Liver (tissue), 8 donors: ENCODE measurements at regions not wholly inside any gene's neighbourhood (a gene's known extent, or its start where the extent isn't known, plus 50 kb on each side); places are given as distances from the start of the nearest gene placed in this dataset.

Experiments used
- DNase-seq: peaks from one replicate; pipeline ENCODE4 v3.0.0-alpha.2; 2017; ENCODE audit warnings: low spot score
- H3K27ac ChIP-seq, 2 donors: one replicate each; pipeline ENCODE4 v1.7.0; 2013; ENCODE audit warnings: inconsistent platforms in 2 of 2, low read length in 2 of 2, control low read depth in 1 of 2, low read depth in 1 of 2, mild to moderate bottlenecking in 1 of 2
- H3K27me3 ChIP-seq, 4 donors: one replicate each; pipeline versions ENCODE4 v1.6.1 to v1.7.0; 2013; ENCODE audit warnings: low read length in 3 of 4, inconsistent platforms in 1 of 4, mild to moderate bottlenecking in 1 of 4, moderate library complexity in 1 of 4; ENCODE audit not compliant: control insufficient read depth in 4 of 4, insufficient read depth in 4 of 4
- H3K36me3 ChIP-seq, 4 donors: one replicate each; pipeline versions ENCODE4 v1.6.1 to v1.7.0; 2013; ENCODE audit warnings: low read length in 3 of 4, mild to moderate bottlenecking in 3 of 4, low read depth in 1 of 4, moderate library complexity in 1 of 4; ENCODE audit not compliant: control insufficient read depth in 4 of 4, insufficient read depth in 3 of 4
- H3K4me1 ChIP-seq, 4 donors: one replicate each; pipeline versions ENCODE4 v1.6.1 to v1.7.0; 2013; ENCODE audit warnings: low read length in 3 of 4, mild to moderate bottlenecking in 3 of 4, moderate library complexity in 1 of 4; ENCODE audit not compliant: control insufficient read depth in 4 of 4, insufficient read depth in 4 of 4
- H3K4me3 ChIP-seq, 3 donors: one replicate each; pipeline versions ENCODE4 v1.6.1 to v1.7.0; 2013; ENCODE audit warnings: low read length in 3 of 3, control low read depth in 1 of 3, low read depth in 1 of 3, mild to moderate bottlenecking in 1 of 3
- H3K9ac ChIP-seq, 2 donors: one replicate each; pipeline ENCODE4 v1.7.0; 2013; ENCODE audit warnings: low read length in 2 of 2, mild to moderate bottlenecking in 2 of 2, moderate library complexity in 2 of 2, control low read depth in 1 of 2, low read depth in 1 of 2
- H3K9me3 ChIP-seq, 4 donors: one replicate each; pipeline versions ENCODE4 v1.6.1 to v1.7.0; 2013; ENCODE audit warnings: low read length in 3 of 4; ENCODE audit not compliant: control insufficient read depth in 4 of 4
- CTCF ChIP-seq: fragments of 150-350 bp; IDR thresholded peaks from 2 replicates; pipeline ENCODE4 v1.5.1; 2017; ENCODE audit warnings: improper control_type of control experiment, low read depth, low read length; ENCODE audit not compliant: missing input control
- EGR1 ChIP-seq, 2 donors: IDR thresholded peaks; 2 replicates each; pipeline ENCODE4 v1.6.1; 2016 to 2018; ENCODE audit warnings: antibody characterized with exemption in 2 of 2, low read depth in 2 of 2
- FOXA1 ChIP-seq: IDR thresholded peaks from 2 replicates; pipeline ENCODE4 v1.6.1; 2016; ENCODE audit warnings: antibody characterized with exemption
- FOXA2 ChIP-seq: IDR thresholded peaks from 2 replicates; pipeline ENCODE4 v1.6.1; 2016; ENCODE audit warnings: antibody characterized with exemption
- GABPA ChIP-seq, 2 donors: IDR thresholded peaks in 1 of 2; conservative IDR thresholded peaks in 1 of 2; 2 replicates each; pipeline ENCODE4 v1.6.1; 2016; ENCODE audit warnings: antibody characterized with exemption in 2 of 2, mild to moderate bottlenecking in 1 of 2, moderate library complexity in 1 of 2
- HNF4A ChIP-seq, 2 donors: conservative IDR thresholded peaks; 2 replicates each; pipeline ENCODE4 v1.6.1; 2016; ENCODE audit warnings: antibody characterized with exemption in 2 of 2, mild to moderate bottlenecking in 2 of 2
- HNF4G ChIP-seq: IDR thresholded peaks from 2 replicates; pipeline ENCODE4 v1.6.1; 2016; ENCODE audit warnings: antibody characterized with exemption
- MAX ChIP-seq: IDR thresholded peaks from 2 replicates; pipeline ENCODE4 v1.6.1; 2016; ENCODE audit warnings: antibody characterized with exemption
- RXRA ChIP-seq, 2 donors: IDR thresholded peaks; 2 replicates each; pipeline ENCODE4 v1.6.1; 2017 to 2018; ENCODE audit warnings: antibody characterized with exemption in 2 of 2, mild to moderate bottlenecking in 1 of 2
- SP1 ChIP-seq: IDR thresholded peaks from 2 replicates; pipeline ENCODE4 v1.6.1; 2018; ENCODE audit warnings: antibody characterized with exemption, mild to moderate bottlenecking
- TAF1 ChIP-seq: conservative IDR thresholded peaks from 2 replicates; pipeline ENCODE4 v1.6.1; 2016; ENCODE audit warnings: antibody characterized with exemption, mild to moderate bottlenecking
- YY1 ChIP-seq: IDR thresholded peaks from 2 replicates; pipeline ENCODE4 v1.6.1; 2016; ENCODE audit warnings: antibody characterized with exemption, mild to moderate bottlenecking
- WGBS: extraction: QIAGEN DNeasy Blood & Tissue Kit; methylation state at CpG from one replicate; pipeline ENCODE4 v1.1.7; 2013; 5-methylcytosine and 5-hydroxymethylcytosine counted together
- TF ChIP-seq, protein P1 (sequence below): IDR thresholded peaks from 2 replicates; pipeline ENCODE4 v1.6.1; 2016; ENCODE audit warnings: antibody characterized with exemption
- TF ChIP-seq, protein P2 (sequence below): IDR thresholded peaks from 2 replicates; pipeline ENCODE4 v1.6.1; 2016; ENCODE audit warnings: antibody characterized with exemption, mild to moderate bottlenecking
- donor health status: healthy.
- donor health status: healthy.
- donor health status: healthy.
- donor health status: healthy.
- donor health status: healthy.

DNA sequence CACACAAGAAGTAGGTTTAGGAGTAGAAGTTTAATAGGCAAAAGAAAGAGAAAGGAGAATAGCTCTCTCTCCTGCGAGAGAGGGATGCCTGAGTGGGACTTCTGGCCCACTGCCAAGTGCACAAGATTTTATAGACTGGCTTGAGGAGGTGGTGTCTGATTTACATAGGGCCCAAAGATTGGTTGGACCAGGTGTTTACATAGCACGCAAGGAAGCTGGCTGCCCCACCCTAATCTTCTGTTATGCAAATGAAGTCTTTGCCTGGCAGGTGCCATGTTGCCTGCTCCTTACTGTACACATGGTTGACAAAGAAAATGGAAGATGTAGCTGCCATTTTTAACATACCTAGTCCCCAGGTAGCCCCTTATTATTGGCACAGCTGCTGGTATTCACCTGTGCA, 170.8 kb upstream of the GATB start:
- Histone ChIP-seq H3K9ac (no peak overlapping the region), H3K4me3 (no peak overlapping the region), H3K27me3 (no peaks in the 10 kb centered on the region), H3K9me3 (no peaks in the 10 kb centered on the region), H3K36me3 (no peaks in the 10 kb centered on the region), H3K27ac (no peak overlapping the region), H3K4me1 (no peaks in the 10 kb centered on the region)
- WGBS = 75% methylated on average over 2 of the region's 2 CpGs
- TF ChIP-seq EGR1 (IDR thresholded peaks at IDR 0.05; ENCODE audit: low read depth in 2 of 2) (no peak), YY1 (no peak), HNF4G (no peak), RXRA (IDR thresholded peaks at IDR 0.05) (no peak), FOXA2 (no peak), CTCF (no peak)
- TF ChIP-seq, protein P1, sequence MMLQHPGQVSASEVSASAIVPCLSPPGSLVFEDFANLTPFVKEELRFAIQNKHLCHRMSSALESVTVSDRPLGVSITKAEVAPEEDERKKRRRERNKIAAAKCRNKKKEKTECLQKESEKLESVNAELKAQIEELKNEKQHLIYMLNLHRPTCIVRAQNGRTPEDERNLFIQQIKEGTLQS = no peak
- DNase-seq = no peak

DNA sequence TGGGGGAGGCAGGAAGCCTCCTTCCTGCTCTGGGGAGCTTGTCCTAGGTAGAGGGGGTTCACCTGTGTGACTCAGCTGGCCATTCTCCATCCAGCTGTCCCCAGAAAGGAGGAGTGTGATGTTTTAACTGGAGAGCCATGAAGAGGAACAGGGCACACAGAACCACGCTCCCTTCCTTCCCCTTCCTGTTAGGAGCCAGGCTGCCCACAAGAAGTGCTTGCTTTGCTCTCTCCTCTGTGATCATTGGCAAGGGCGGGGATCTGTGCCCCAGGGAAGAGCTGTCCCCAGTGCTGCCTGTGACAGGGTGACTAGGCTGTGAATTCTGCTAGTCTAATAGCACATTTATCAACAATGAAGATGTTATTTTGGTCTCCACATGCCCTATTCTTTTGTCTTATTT, 169.6 kb upstream of the GATB start:
- Histone ChIP-seq H3K27ac (no peak overlapping the region), H3K4me1 (no peaks in the 10 kb centered on the region), H3K9me3 (no peaks in the 10 kb centered on the region), H3K27me3 (no peaks in the 10 kb centered on the region), H3K36me3 (no peaks in the 10 kb centered on the region), H3K4me3 (no peak overlapping the region), H3K9ac (no peak overlapping the region)
- TF ChIP-seq HNF4G = no peak
- TF ChIP-seq FOXA1 = no peak
- TF ChIP-seq MAX = no peak
- TF ChIP-seq SP1 = no peak
- TF ChIP-seq, protein P1 = no peak
- no peak for TF ChIP-seq HNF4A (conservative IDR thresholded peaks at IDR 0.05)
- no peak for TF ChIP-seq TAF1
- TF ChIP-seq GABPA (IDR thresholded peaks at IDR 0.05 in 1 of 2, conservative IDR thresholded peaks at IDR 0.05 in 1 of 2) = no peak
- TF ChIP-seq EGR1 (IDR thresholded peaks at IDR 0.05; ENCODE audit: low read depth in 2 of 2) = no peak
- TF ChIP-seq, protein P2, sequence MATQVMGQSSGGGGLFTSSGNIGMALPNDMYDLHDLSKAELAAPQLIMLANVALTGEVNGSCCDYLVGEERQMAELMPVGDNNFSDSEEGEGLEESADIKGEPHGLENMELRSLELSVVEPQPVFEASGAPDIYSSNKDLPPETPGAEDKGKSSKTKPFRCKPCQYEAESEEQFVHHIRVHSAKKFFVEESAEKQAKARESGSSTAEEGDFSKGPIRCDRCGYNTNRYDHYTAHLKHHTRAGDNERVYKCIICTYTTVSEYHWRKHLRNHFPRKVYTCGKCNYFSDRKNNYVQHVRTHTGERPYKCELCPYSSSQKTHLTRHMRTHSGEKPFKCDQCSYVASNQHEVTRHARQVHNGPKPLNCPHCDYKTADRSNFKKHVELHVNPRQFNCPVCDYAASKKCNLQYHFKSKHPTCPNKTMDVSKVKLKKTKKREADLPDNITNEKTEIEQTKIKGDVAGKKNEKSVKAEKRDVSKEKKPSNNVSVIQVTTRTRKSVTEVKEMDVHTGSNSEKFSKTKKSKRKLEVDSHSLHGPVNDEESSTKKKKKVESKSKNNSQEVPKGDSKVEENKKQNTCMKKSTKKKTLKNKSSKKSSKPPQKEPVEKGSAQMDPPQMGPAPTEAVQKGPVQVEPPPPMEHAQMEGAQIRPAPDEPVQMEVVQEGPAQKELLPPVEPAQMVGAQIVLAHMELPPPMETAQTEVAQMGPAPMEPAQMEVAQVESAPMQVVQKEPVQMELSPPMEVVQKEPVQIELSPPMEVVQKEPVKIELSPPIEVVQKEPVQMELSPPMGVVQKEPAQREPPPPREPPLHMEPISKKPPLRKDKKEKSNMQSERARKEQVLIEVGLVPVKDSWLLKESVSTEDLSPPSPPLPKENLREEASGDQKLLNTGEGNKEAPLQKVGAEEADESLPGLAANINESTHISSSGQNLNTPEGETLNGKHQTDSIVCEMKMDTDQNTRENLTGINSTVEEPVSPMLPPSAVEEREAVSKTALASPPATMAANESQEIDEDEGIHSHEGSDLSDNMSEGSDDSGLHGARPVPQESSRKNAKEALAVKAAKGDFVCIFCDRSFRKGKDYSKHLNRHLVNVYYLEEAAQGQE = no peak
- DNase-seq = no peak
- WGBS = 73% methylated on average over 2 of the region's 2 CpGs
